ENCODE measurements at regions not wholly inside any gene's neighbourhood (a gene's known extent, or its start where the extent isn't known, plus 50 kb on each side); places are given as distances from the start of the nearest gene placed in this dataset.
"Not testable (repeated sequence)": the region's sequence is repeated elsewhere in the genome, so short reads cannot be mapped to it uniquely, and the experiment has no call there.

DNA sequence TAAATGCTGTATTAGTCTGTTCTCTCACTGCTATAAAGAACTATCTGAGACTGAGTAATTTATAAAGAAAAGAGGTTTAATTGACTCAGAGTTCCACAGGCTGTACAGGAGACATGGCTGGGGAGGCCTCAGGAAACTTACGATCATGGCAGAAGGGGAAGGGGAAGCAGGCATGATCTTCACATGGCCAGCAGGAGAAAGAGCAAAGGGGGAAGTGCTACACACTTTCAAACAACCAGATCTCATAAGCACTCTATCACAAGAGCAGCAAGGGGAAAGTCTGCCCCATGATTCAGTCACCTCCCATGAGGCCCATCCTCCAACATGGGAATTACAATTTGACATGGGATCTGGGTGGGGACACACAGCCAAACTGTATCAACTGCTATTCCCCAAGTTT is 367.8 kb upstream of the DPPA4 start:
- not testable (repeated sequence) for TF ChIP-seq POLR2AphosphoS5 (IDR thresholded peaks at IDR 0.05; ENCODE audit: borderline replicate concordance, low read depth, low read length); EZH2 (IDR thresholded peaks at IDR 0.05)

Measured in SK-N-MC (cell line).